ENCODE measurements at regions not wholly inside any gene's neighbourhood (a gene's known extent, or its start where the extent isn't known, plus 50 kb on each side); places are given as distances from the start of the nearest gene placed in this dataset.
"Not testable (repeated sequence)": the region's sequence is repeated elsewhere in the genome, so short reads cannot be mapped to it uniquely, and the experiment has no call there.

- no peak for TF ChIP-seq CTCF (conservative IDR thresholded peaks at IDR 0.05; ENCODE audit: low read depth, low read length)
- no peak overlapping the region for H3K4me3 ChIP-seq (ENCODE audit: low read depth, low read length)
- peak; percentile 1 for DNase-seq (ENCODE audit: low read depth)
These were observed 366.9 kb downstream of the DMRTA1 start for GRCh38 chr9:22813529-22813928.

- TF ChIP-seq CTCF (conservative IDR thresholded peaks at IDR 0.05; ENCODE audit: low read depth, low read length), result no peak
- no peak overlapping the region for H3K4me3 ChIP-seq (ENCODE audit: low read depth, low read length)
- no peak for DNase-seq (ENCODE audit: low read depth)
These were observed 368.6 kb downstream of the DMRTA1 start for GRCh38 chr9:22815246-22815645.

GRCh38 chr9:22817181-22817580 lies 370.6 kb downstream of the DMRTA1 start:
- TF ChIP-seq CTCF (conservative IDR thresholded peaks at IDR 0.05; ENCODE audit: low read depth, low read length), result no peak
- H3K4me3 ChIP-seq (ENCODE audit: low read depth, low read length), result no peak overlapping the region
- DNase-seq (ENCODE audit: low read depth), result peak; percentile 4

DNA sequence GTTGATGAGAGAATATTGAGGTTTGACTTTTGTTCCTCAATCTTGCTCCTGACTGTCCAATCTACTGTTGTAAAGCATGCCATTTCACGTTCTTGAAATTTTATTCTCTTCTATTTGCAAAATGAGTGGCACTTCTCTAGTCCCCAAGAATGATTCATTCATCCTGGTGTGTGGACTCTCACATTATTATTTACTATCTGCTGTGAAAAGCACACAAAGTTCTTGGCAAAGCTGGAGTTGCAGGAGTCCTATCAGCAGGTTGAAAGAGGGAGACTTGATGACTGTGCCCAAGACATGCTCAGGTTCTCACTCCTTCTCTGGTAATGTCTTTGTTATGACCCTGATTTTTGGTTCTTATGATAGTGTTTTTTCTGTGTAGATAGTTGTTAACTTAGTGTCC lies 382.6 kb downstream of the DMRTA1 start:
- no peak overlapping the region for H3K4me3 ChIP-seq (ENCODE audit: low read depth, low read length)
- DNase-seq (ENCODE audit: low read depth), result no peak
- no peak for TF ChIP-seq CTCF (conservative IDR thresholded peaks at IDR 0.05; ENCODE audit: low read depth, low read length)

GRCh38 chr9:22838266-22838665 lies 391.6 kb downstream of the DMRTA1 start:
- no peak for TF ChIP-seq CTCF (conservative IDR thresholded peaks at IDR 0.05; ENCODE audit: low read depth, low read length)
- no peak overlapping the region for H3K4me3 ChIP-seq (ENCODE audit: low read depth, low read length)
- DNase-seq (ENCODE audit: low read depth), result no peak

DNA sequence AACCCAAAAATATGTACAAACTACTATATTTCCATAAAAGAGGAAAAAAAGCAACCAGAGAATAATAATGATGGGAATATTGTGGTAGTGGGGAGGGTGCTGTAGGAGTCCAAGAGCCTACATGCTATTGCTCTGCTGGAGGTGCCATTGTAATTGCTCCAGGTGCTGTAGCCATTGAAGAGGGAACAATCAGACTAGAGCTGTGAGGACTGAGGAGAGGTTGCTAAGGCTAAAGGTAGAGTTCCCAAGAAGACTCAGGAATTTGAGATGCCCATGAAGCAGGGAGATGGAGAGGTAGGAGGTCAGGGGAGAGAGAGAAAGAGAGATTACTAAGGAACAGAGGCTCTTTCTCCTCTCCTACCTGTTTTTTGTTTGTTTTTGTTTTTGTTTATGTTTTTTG lies 394.0 kb downstream of the DMRTA1 start:
- TF ChIP-seq CTCF (conservative IDR thresholded peaks at IDR 0.05; ENCODE audit: low read depth, low read length), result no peak
- no peak for DNase-seq (ENCODE audit: low read depth)

DNA sequence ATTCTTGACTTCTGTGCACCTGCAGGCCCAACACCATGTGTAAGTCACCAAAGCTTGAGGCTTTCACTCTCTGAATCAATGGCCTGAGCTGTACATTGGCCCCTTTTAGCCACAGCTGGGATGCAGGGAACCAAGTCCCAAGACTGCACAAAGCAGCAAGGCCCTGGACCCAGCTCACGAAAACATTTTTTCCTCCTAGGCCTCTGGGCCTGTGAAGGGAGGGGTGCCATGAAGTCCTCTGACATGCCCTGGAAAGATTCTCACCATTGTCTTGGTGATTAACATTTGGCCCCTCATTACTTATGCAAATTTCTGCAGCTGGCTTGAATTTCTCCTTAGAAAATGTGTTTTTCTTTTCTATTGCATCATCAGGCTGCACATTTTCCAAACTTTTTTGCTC lies 398.6 kb downstream of the DMRTA1 start:
- H3K4me3 ChIP-seq (ENCODE audit: low read depth, low read length); DNase-seq (ENCODE audit: low read depth): not testable (repeated sequence)

More for the DNA sequence above, 394.0 kb downstream of the DMRTA1 start:
- H3K4me3 ChIP-seq (ENCODE audit: low read depth, low read length), result no peak overlapping the region

- no peak for DNase-seq (ENCODE audit: low read depth)
- no peak for TF ChIP-seq CTCF (conservative IDR thresholded peaks at IDR 0.05; ENCODE audit: low read depth, low read length)
- H3K4me3 ChIP-seq (ENCODE audit: low read depth, low read length), result no peak overlapping the region
These were observed 409.4 kb downstream of the DMRTA1 start for GRCh38 chr9:22855980-22856379.
